ENCODE measurements at regions not wholly inside any gene's neighbourhood (a gene's known extent, or its start where the extent isn't known, plus 50 kb on each side); places are given as distances from the start of the nearest gene placed in this dataset.

- Histone ChIP-seq H3K79me2 (ENCODE audit: insufficient read depth, low read length) (no peaks in the 10 kb centered on the region), H3K4me2 (ENCODE audit: low read length) (no peak overlapping the region), H3K36me3 (ENCODE audit: insufficient read depth, low read length) (no peaks in the 10 kb centered on the region), H3K27ac (ENCODE audit: low read depth, low read length) (no peak overlapping the region), H3K4me3 (ENCODE audit: insufficient read depth, low read depth, low read length) (no peak overlapping the region), H3K9me3 (ENCODE audit: insufficient read depth, low read depth, low read length) (no peaks in the 10 kb centered on the region), H3K9ac (ENCODE audit: low read length) (no peak overlapping the region), H4K20me1 (ENCODE audit: insufficient read depth, low read length) (no peaks in the 10 kb centered on the region), H3K4me1 (ENCODE audit: insufficient read depth, low read length) (no peaks in the 10 kb centered on the region), H3K27me3 (ENCODE audit: insufficient read depth, low read length) (no peaks in the 10 kb centered on the region), H2AFZ (ENCODE audit: low read depth, low read length) (no peak overlapping the region)
- DNase-seq (ENCODE audit: low read depth), result no peak
- FAIRE-seq, result no peak
- no peak for TF ChIP-seq CTCF (IDR thresholded peaks at IDR 0.05; ENCODE audit: insufficient read depth, low read depth, low read length)
- TF ChIP-seq EZH2 (IDR thresholded peaks at IDR 0.05; ENCODE audit: insufficient read depth, low read length), result no peak
- Mint-ChIP-seq H3K27me3 (ENCODE audit: low read depth, unreplicated experiment) (no peaks in the 10 kb centered on the region), H3K36me3 (ENCODE audit: low read depth, unreplicated experiment) (no peaks in the 10 kb centered on the region), H3K27ac (ENCODE audit: unreplicated experiment) (no peak overlapping the region), H3K9me3 (ENCODE audit: unreplicated experiment) (no peaks in the 10 kb centered on the region), H3K4me3 (ENCODE audit: unreplicated experiment) (no peak overlapping the region), H3K4me1 (ENCODE audit: low read depth, unreplicated experiment) (no peaks in the 10 kb centered on the region)
These were observed 1832.8 kb upstream of the PRR20A start for GRCh38 chr13:55307909-55308308.

- FAIRE-seq, result no peak
- no peaks in the 10 kb centered on the region for H3K4me1 ChIP-seq (ENCODE audit: insufficient read depth, low read length)
- DNase-seq (ENCODE audit: low read depth), result no peak
- no peak overlapping the region for H3K9ac ChIP-seq (ENCODE audit: low read length)
- no peaks in the 10 kb centered on the region for H3K36me3 ChIP-seq (ENCODE audit: insufficient read depth, low read length)
- H3K27me3 ChIP-seq (ENCODE audit: insufficient read depth, low read length), result no peaks in the 10 kb centered on the region
- Mint-ChIP-seq H3K9me3 (ENCODE audit: unreplicated experiment) (no peaks in the 10 kb centered on the region), H3K4me1 (ENCODE audit: low read depth, unreplicated experiment) (no peaks in the 10 kb centered on the region), H3K27ac (ENCODE audit: unreplicated experiment) (no peak overlapping the region), H3K4me3 (ENCODE audit: unreplicated experiment) (no peak overlapping the region), H3K27me3 (ENCODE audit: low read depth, unreplicated experiment) (no peaks in the 10 kb centered on the region), H3K36me3 (ENCODE audit: low read depth, unreplicated experiment) (no peaks in the 10 kb centered on the region)
- no peak overlapping the region for H2AFZ ChIP-seq (ENCODE audit: low read depth, low read length)
- H3K9me3 ChIP-seq (ENCODE audit: insufficient read depth, low read depth, low read length), result no peaks in the 10 kb centered on the region
- no peak overlapping the region for H3K27ac ChIP-seq (ENCODE audit: low read depth, low read length)
- no peaks in the 10 kb centered on the region for H4K20me1 ChIP-seq (ENCODE audit: insufficient read depth, low read length)
- H3K79me2 ChIP-seq (ENCODE audit: insufficient read depth, low read length), result no peaks in the 10 kb centered on the region
- no peak overlapping the region for H3K4me3 ChIP-seq (ENCODE audit: insufficient read depth, low read depth, low read length)
- no peak overlapping the region for H3K4me2 ChIP-seq (ENCODE audit: low read length)
- TF ChIP-seq CTCF (IDR thresholded peaks at IDR 0.05; ENCODE audit: insufficient read depth, low read depth, low read length), result no peak
- no peak for TF ChIP-seq EZH2 (IDR thresholded peaks at IDR 0.05; ENCODE audit: insufficient read depth, low read length)
These were observed 1798.8 kb upstream of the PRR20A start for GRCh38 chr13:55341891-55342290.

GRCh38 chr13:55345224-55345623 lies 1795.5 kb upstream of the PRR20A start:
- no peaks in the 10 kb centered on the region for H3K27me3 Mint-ChIP-seq (ENCODE audit: low read depth, unreplicated experiment)
- Histone ChIP-seq H3K36me3 (ENCODE audit: insufficient read depth, low read length) (no peaks in the 10 kb centered on the region), H3K9me3 (ENCODE audit: insufficient read depth, low read depth, low read length) (no peaks in the 10 kb centered on the region), H4K20me1 (ENCODE audit: insufficient read depth, low read length) (no peaks in the 10 kb centered on the region), H3K4me2 (ENCODE audit: low read length) (no peak overlapping the region), H2AFZ (ENCODE audit: low read depth, low read length) (no peak overlapping the region), H3K27me3 (ENCODE audit: insufficient read depth, low read length) (no peaks in the 10 kb centered on the region), H3K4me1 (ENCODE audit: insufficient read depth, low read length) (no peaks in the 10 kb centered on the region), H3K4me3 (ENCODE audit: insufficient read depth, low read depth, low read length) (no peak overlapping the region), H3K79me2 (ENCODE audit: insufficient read depth, low read length) (no peaks in the 10 kb centered on the region), H3K9ac (ENCODE audit: low read length) (no peak overlapping the region), H3K27ac (ENCODE audit: low read depth, low read length) (no peak overlapping the region)
- no peak overlapping the region for H3K4me3 Mint-ChIP-seq (ENCODE audit: unreplicated experiment)
- no peak overlapping the region for H3K27ac Mint-ChIP-seq (ENCODE audit: unreplicated experiment)
- FAIRE-seq, result no peak
- H3K4me1 Mint-ChIP-seq (ENCODE audit: low read depth, unreplicated experiment), result no peaks in the 10 kb centered on the region
- H3K9me3 Mint-ChIP-seq (ENCODE audit: unreplicated experiment), result no peaks in the 10 kb centered on the region
- TF ChIP-seq EZH2 (IDR thresholded peaks at IDR 0.05; ENCODE audit: insufficient read depth, low read length) (no peak), CTCF (IDR thresholded peaks at IDR 0.05; ENCODE audit: insufficient read depth, low read depth, low read length) (no peak)
- no peaks in the 10 kb centered on the region for H3K36me3 Mint-ChIP-seq (ENCODE audit: low read depth, unreplicated experiment)
- DNase-seq (ENCODE audit: low read depth), result no peak

Data from astrocyte (in vitro differentiated cells and primary cell).